ENCODE measurements at regions not wholly inside any gene's neighbourhood (a gene's known extent, or its start where the extent isn't known, plus 50 kb on each side); places are given as distances from the start of the nearest gene placed in this dataset.

GRCh38 chr13:67281466-67281865 is 51.3 kb upstream of the PCDH9 start:
- TF ChIP-seq CTCF (IDR thresholded peaks at IDR 0.05; ENCODE audit: low read depth, low read length, poor library complexity, severe bottlenecking) (no peak), EZH2phosphoT487 (IDR thresholded peaks at IDR 0.05; ENCODE audit: borderline replicate concordance, low read length) (no peak)
- Histone ChIP-seq H3K27ac (ENCODE audit: low read depth, low read length) (no peak overlapping the region), H3K4me2 (ENCODE audit: low read length) (no peak overlapping the region), H3K4me1 (ENCODE audit: control insufficient read depth, low read length) (no peaks in the 10 kb centered on the region), H3K4me3 (ENCODE audit: low read length) (no peak overlapping the region), H3K79me2 (ENCODE audit: control insufficient read depth, low read length) (no peaks in the 10 kb centered on the region), H4K20me1 (ENCODE audit: control insufficient read depth, insufficient read depth, low read depth, low read length) (no peaks in the 10 kb centered on the region), H3K9me3 (ENCODE audit: control insufficient read depth, insufficient read depth, low read length) (no peaks in the 10 kb centered on the region), H3F3A (ENCODE audit: control insufficient read depth, insufficient read depth) (no peaks in the 10 kb centered on the region), H3K36me3 (ENCODE audit: control insufficient read depth, low read length) (no peaks in the 10 kb centered on the region), H3K9me2 (replicated peaks; ENCODE audit: control insufficient read depth, low read length) (no peaks in the 10 kb centered on the region), H3K27me3 (ENCODE audit: control insufficient read depth, low read length) (no peaks in the 10 kb centered on the region)

All from DOHH2 (cell line).